ENCODE measurements at regions not wholly inside any gene's neighbourhood (a gene's known extent, or its start where the extent isn't known, plus 50 kb on each side); places are given as distances from the start of the nearest gene placed in this dataset.

DNA sequence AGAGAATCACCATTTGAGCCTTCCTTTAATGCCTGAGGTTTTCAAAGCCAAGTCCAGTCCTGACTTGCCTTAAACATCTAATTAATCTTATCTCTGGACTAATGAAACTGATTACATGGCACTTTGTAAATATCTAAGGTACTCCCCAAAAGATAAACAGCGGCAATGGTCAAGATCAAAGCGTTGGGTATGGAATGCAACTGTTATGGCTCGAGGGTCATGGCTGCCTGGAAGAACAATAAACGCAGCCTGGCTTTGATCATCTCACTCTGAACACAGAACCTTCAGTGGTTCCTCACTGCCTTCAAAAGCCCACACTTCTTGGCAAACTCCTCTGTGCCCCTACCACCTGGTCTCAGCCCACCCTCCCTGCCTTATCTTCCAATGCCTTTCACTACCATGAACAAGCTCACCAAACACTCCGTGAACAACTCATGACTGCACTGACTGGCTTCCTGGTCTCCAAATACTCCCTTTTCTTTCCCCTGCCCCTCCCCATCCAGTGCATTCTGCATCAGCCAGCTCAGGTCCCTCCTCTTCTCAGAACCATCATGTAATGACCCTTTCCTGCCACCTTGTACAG, 150.2 kb upstream of the NFE2L3 start:
- no peak for DNase-seq
- TF ChIP-seq, protein P1, sequence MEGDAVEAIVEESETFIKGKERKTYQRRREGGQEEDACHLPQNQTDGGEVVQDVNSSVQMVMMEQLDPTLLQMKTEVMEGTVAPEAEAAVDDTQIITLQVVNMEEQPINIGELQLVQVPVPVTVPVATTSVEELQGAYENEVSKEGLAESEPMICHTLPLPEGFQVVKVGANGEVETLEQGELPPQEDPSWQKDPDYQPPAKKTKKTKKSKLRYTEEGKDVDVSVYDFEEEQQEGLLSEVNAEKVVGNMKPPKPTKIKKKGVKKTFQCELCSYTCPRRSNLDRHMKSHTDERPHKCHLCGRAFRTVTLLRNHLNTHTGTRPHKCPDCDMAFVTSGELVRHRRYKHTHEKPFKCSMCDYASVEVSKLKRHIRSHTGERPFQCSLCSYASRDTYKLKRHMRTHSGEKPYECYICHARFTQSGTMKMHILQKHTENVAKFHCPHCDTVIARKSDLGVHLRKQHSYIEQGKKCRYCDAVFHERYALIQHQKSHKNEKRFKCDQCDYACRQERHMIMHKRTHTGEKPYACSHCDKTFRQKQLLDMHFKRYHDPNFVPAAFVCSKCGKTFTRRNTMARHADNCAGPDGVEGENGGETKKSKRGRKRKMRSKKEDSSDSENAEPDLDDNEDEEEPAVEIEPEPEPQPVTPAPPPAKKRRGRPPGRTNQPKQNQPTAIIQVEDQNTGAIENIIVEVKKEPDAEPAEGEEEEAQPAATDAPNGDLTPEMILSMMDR (IDR thresholded peaks at IDR 0.05; ENCODE audit: low read depth, low read length) = no peak
- Histone ChIP-seq H3K9me3 (ENCODE audit: severe bottlenecking) (no peaks in the 10 kb centered on the region), H3K27ac (no peak overlapping the region), H3K4me3 (ENCODE audit: low read depth, low read length) (no peak overlapping the region), H3K27me3 (ENCODE audit: insufficient read depth, low read depth, severe bottlenecking) (no peaks in the 10 kb centered on the region), H3K36me3 (no peaks in the 10 kb centered on the region)

DNA sequence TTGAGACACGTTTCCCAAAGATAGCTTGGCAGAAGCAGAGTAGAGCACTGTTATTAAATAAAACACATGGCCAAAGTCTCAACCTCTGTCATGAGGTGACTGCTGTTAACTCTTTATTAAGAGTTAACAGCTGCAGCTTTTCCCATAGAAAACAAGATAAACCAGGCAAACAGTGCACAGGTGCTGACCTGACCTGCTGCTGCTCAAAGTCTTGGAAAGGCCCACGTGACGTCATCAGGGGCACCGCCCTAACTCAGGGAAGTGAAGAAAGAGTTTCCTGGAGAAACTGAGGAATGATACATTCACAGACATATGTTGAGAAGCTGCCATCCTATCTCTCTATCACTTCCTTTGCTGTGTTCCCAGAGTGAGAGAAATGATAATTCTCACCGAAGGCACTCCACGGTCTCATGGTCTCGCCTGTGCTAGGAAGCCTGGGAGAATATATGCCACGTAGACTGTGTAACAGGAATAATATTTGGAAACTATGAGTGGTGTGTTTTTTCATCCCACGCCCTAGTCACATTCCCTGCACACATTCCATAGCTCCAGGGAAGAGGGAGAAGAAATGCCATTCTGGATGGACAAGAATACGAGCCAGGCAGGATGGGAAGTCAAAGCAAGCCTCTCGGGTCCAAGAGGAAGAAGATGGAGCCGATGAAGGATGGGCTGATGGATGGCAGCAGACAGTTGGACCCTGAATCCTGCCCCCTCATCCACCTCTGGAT, 146.2 kb upstream of the NFE2L3 start:
- H3K27me3 ChIP-seq (ENCODE audit: insufficient read depth, low read depth, severe bottlenecking) = no peaks in the 10 kb centered on the region

DNA sequence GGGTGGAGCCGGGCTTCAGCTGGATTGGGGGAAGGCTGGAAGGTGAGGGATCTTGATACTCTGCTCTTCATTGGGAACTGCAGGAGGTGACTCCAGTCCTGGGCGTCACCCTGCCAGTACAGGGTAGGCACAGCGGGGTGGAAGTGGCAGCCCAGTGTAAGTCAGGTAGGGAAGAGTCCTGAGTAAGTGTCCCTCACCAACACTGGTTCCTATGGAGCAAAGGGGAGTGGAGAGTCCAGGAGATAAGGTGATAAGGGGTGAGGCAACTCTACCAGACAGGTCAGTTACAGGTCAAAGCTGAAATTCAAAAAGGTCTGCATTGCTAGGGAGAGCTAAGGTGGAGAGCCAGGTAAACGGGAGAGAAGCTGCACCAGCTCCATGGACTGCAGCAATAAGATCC, 145.6 kb upstream of the NFE2L3 start:
- Histone ChIP-seq H3K27me3 (ENCODE audit: insufficient read depth, low read depth, severe bottlenecking) (no peaks in the 10 kb centered on the region), H3K4me3 (ENCODE audit: low read depth, low read length) (no peak overlapping the region), H3K27ac (no peak overlapping the region), H3K36me3 (no peaks in the 10 kb centered on the region), H3K9me3 (ENCODE audit: severe bottlenecking) (no peaks in the 10 kb centered on the region)
- no peak for DNase-seq
- TF ChIP-seq, protein P1 (IDR thresholded peaks at IDR 0.05; ENCODE audit: low read depth, low read length) = no peak

More for the DNA sequence above, 146.2 kb upstream of the NFE2L3 start:
- no peak for DNase-seq
- Histone ChIP-seq H3K36me3 (no peaks in the 10 kb centered on the region), H3K9me3 (ENCODE audit: severe bottlenecking) (no peaks in the 10 kb centered on the region), H3K4me3 (ENCODE audit: low read depth, low read length) (no peak overlapping the region), H3K27ac (no peak overlapping the region)
- TF ChIP-seq, protein P1 (IDR thresholded peaks at IDR 0.05; ENCODE audit: low read depth, low read length) = no peak

DNA sequence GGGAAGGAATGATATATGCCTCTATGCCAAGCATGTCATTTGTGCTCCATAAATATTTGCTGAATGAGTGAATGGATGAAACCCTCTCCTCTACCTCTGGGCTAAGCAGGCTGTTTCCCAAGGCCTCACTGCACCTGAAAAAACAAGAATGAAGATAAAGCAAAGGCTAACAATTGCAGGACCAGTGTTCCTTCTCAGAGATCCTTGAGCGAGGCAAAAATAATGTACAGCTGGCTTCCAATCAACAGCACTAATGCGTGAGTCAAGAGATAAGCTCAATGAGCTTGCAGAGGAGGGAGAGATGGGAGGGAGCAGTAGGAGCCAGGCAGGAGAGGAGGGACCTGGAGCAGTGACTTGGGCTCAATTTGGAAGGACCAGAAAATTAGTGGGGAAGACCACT, 144.5 kb upstream of the NFE2L3 start:
- H3K27me3 ChIP-seq (ENCODE audit: insufficient read depth, low read depth, severe bottlenecking) = no peaks in the 10 kb centered on the region

DNA sequence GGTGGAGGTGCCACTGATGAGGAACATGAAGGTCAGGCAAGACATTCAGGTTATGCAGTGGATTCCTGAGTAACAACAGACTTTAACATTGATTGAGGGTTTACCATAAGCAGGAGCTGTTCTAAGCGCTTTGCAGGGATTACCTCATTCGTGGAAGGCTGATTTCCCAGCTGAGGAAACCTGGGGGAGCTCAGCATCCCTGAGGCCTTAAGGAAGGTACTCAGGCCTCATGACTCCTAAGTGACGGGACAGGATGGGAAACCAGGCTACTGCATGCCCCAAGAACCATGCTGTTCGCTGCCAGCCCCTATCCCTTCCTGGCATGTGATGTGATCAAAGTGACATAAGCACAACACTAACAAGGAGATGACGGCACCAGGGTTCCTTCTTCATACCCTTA, 143.6 kb upstream of the NFE2L3 start:
- Histone ChIP-seq H3K27me3 (ENCODE audit: insufficient read depth, low read depth, severe bottlenecking) (no peaks in the 10 kb centered on the region), H3K9me3 (ENCODE audit: severe bottlenecking) (no peaks in the 10 kb centered on the region), H3K36me3 (no peaks in the 10 kb centered on the region), H3K27ac (peak overlapping the region; percentile 81), H3K4me3 (ENCODE audit: low read depth, low read length) (peak overlapping the region; percentile 1)
- TF ChIP-seq, protein P1 (IDR thresholded peaks at IDR 0.05; ENCODE audit: low read depth, low read length) = no peak
- DNase-seq = peak; percentile 85

More for the DNA sequence above, 144.5 kb upstream of the NFE2L3 start:
- Histone ChIP-seq H3K4me3 (ENCODE audit: low read depth, low read length) (no peak overlapping the region), H3K36me3 (no peaks in the 10 kb centered on the region), H3K9me3 (ENCODE audit: severe bottlenecking) (no peaks in the 10 kb centered on the region), H3K27ac (peak overlapping the region; percentile 73)
- DNase-seq = peak; percentile 56
- TF ChIP-seq, protein P1 (IDR thresholded peaks at IDR 0.05; ENCODE audit: low read depth, low read length) = no peak

All from WERI-Rb-1 (cell line).